HG02610 (cell line): ENCODE measurements at regions not wholly inside any gene's neighbourhood (a gene's known extent, or its start where the extent isn't known, plus 50 kb on each side); places are given as distances from the start of the nearest gene placed in this dataset.
A peak's percentile ranks its signal among the peaks of the same experiment; 100 is the strongest.
"Not testable (repeated sequence)": the region's sequence is repeated elsewhere in the genome, so short reads cannot be mapped to it uniquely, and the experiment has no call there.

Source experiments
- ATAC-seq: cut with Tn5 transposase; IDR thresholded peaks from one replicate; pipeline ENCODE4 v1.9.1; 2021; ENCODE audit warnings: mild to moderate bottlenecking, moderate library complexity; ENCODE audit not compliant: unreplicated experiment

DNA sequence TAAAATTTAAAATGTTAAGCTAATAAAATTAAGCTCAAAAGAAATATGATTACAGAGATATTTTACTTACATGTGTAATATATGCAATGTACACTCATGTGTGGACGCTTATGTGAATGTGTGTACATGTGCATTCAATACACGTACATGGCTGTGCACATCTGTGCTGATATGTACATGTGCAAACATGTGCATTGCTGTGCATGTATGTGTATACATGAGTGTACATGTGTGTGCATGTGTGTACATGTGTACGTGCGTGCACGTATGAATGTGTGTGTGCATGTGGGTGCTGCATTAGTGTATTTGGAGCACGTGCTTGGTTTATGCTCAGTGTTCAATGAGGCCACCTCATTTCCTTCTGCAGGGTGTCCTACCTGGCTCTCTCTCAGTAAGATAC lies 88.2 kb upstream of the TMEM18 start:
- ATAC-seq = no peak

GRCh38 chr2:763766-764525 lies 86.7 kb upstream of the TMEM18 start:
- no peak for ATAC-seq

DNA sequence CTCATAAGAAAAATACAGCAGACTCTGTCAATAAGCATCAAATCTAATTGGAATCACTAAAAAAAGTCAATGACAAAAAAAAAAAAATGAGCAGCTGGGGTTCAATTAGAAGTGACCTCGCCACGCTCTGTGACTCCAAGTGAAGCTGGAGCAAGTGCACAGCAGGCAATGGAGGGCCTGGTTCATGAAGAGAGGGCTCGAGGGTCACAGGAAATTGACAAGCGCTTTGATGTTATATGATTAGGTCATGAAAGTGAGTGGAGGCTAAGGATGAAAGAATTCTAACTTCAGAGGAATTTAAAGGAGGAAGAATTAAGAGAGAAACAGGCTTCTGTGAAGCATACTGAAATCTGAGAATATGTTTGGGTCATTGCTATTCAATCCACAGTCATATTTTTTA lies 85.4 kb upstream of the TMEM18 start:
- no peak for ATAC-seq

DNA sequence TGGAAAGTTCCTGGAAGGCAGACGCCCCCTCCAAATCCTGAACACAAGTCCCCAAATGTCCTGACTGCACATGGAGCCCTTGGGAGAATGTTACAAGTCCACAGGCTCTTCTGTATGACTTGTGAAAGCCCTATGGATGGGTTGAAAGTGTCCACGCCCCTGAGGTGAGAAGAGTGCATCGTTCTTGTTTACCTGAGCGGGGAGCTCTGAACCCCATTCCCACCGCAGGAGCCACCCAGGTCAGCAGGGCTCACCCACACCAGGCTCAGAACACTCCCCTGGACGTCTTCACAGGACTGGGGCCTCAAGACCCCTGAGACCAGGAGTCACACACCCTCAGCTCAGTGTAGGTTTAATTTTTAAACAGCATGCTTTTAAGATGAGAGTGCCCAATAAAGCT lies 84.2 kb upstream of the TMEM18 start:
- ATAC-seq = no peak

- no peak for ATAC-seq
Observed at GRCh38 chr2:760001-760400, 82.8 kb upstream of the TMEM18 start.

DNA sequence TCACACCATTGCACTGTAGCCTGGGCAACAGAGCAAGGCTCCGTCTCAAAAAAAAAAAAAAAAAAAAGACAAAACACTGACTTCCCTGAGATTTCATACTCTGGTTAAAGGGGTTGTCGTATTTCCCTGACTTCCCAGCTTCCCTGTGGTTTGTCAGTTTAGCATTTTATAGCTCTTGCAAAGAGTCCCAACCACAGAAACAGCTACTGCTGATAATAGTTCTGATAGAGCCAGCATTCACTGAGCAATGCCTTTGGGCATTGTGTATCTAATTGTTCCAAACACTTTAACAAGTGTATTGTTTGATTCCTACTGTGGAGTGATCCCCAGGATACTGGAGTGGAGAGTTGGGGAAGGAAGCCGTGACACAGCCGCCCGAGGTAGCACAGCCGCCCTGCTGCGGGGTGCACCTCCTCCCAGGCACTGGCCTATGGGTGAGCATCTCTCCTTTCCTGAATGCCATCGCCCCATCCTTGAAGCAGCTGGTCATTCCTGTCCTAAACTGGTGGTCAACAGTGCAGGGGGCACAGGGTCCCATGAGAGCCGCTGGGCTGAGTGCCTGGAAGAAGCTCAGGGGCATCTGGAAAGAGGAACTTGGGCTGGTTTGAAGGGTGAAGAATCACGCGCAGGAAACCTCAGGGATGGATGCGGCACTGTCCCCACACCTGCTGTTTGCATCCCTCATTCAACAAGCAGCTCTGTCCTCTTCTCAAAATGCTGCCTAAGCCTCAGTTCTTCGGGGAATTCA lies 81.0 kb upstream of the TMEM18 start:
- ATAC-seq = no peak

- ATAC-seq = no peak
Observed at GRCh38 chr2:753123-753522, 75.9 kb upstream of the TMEM18 start.

DNA sequence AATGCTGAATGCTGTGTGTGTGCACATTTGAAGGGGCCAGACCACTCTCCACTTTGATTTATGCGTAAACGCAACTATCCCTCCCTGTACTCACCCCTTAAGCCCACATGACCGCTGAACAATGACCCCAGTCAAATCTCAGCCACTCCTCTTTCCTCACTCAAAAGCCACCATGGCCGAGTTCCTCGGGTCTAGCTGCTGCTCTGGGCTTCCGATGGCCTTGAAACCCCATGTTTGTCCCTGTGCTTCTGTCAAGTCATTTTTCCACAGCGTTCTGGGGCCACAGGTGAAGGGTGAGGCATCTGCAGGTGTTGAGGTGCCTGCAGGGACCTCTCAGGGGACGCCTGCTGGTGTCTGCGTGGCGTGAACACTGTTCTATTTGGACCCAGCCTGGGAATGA lies 74.3 kb upstream of the TMEM18 start:
- no peak for ATAC-seq

- ATAC-seq = no peak
Observed at GRCh38 chr2:750628-751027, 73.4 kb upstream of the TMEM18 start.

- no peak for ATAC-seq
Observed at GRCh38 chr2:747762-748351, 70.7 kb upstream of the TMEM18 start.

DNA sequence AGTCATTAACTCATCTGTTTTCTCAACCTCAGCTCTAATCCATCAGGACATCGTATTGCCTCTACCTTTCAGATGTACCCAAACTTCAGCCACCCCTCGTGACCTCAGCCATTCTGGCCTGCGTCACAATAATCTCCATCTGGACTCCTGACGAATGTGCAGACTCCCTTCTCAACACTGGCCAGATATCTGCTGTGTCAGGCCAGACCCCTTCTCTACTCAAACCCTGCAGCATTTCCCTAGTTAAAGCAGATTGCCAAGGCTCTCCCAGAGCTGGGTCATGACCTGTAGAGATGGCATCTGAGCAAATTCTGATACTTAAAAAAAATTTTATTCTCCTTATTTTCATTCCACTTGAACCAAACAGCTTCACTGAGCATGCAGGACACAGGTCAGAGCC lies 69.5 kb upstream of the TMEM18 start:
- no peak for ATAC-seq

DNA sequence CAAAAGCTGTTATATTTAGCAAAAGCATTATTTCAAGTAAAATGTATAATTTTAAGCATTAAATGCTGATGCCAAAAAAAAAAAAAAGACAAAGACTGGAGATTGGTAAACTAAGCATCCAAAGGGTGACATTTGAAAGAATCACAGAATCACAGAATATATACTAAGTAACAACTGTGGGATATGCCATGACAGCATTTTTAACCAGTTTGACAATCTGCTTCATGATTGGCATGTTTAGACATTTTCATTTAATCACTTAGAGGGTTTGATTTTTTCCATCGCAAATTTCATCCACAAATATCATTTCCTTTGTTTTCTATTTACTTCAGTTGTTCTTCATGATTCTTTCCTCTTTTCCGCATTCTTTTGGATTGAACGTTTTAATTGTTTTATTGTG lies 66.9 kb upstream of the TMEM18 start:
- no peak for ATAC-seq

DNA sequence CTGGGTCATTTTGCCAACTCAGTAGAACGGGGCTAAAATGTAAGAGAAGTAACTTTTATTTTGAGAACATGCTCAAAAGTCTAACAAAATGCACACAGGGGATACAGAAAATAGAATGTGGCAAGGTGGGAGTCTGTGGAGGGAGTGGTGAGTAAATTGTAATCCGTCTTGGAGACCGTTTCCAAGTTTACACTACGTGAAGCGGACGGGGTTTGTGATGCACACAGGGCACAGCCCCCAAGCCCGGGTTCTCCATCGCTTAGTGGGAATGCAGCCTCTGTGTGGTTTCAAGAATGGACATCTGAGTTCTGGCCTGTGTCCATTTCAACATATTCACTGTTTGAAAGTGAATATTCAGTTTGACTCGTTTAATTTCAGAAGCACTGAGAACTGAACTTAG lies 65.0 kb upstream of the TMEM18 start:
- ATAC-seq = no peak

DNA sequence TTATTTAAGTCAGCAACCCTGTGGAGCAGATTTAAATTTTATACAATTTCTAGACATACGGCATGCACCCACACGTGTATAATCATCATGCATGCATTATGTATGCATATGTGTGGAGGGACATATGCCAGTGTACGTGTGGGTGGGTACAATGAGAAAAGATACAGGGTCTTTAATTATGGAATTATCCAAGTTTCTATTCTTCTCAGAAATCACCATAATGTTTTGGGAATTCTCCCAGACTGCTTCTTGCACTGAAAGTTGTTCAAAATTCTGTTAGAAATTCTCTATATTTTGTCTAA lies 63.9 kb upstream of the TMEM18 start:
- ATAC-seq = no peak

GRCh38 chr2:740322-741194 lies 63.4 kb upstream of the TMEM18 start:
- peak; percentile 65 for ATAC-seq

GRCh38 chr2:739864-740321 lies 62.7 kb upstream of the TMEM18 start:
- ATAC-seq = not testable (repeated sequence)

- no peak for ATAC-seq
Observed at GRCh38 chr2:736939-737338, 59.7 kb upstream of the TMEM18 start.

DNA sequence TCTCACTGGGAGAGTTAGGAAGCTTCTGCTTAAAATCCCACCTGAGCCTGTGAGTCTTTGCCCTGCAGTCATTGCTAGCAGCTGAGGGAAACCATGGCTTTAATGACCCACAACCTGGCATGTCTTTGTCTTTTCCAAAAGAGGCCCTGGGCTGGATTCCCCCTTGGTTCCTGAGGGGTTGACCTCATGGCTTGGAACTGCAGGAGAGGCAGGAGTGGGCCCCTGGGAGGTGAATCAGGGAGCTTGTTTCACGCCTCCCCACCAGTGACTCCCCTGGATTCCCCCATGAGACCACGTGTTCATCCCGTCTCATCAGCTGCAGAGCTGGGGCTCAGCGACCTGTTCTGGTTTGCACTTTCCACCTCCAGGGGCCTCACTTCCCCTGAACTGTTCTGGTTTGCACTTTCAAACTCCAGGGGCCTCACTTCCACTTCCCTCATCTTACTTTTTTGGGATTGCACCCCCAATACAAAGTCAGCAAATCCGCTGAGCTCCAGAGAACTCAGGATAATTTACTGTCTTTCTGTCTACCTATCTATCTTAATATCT lies 58.5 kb upstream of the TMEM18 start:
- ATAC-seq = no peak

GRCh38 chr2:734496-734895 lies 57.3 kb upstream of the TMEM18 start:
- ATAC-seq = no peak

DNA sequence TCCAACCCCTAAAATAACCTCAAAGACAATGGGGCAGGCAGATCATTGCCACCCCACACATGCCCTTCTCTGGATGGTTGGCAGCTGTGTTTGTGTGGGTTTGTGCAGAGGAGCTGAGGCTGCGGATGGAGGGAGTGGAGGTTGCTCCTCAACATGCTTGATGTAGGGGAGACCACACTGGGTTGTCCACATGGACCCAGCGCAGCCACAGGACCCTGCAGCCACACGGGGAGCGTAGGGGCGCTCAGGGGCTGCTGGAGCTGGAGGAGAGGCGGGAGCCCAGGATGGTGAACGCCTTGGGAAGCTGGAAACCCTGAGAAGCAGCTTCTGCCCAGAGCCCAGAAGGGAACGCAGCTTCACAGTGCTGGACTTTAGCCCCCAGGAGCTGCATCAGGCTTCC lies 56.3 kb upstream of the TMEM18 start:
- no peak for ATAC-seq

GRCh38 chr2:733001-733400 lies 55.8 kb upstream of the TMEM18 start:
- ATAC-seq = no peak
